Vagina (tissue), 2 donors: ENCODE measurements at regions not wholly inside any gene's neighbourhood (a gene's known extent, or its start where the extent isn't known, plus 50 kb on each side); places are given as distances from the start of the nearest gene placed in this dataset.

Experiments
- DNase-seq, 2 donors: peaks; one replicate each; pipeline ENCODE4 v3.0.0-alpha.2; 2017; ENCODE audit errors: extremely low spot score in 2 of 2
- H3K27ac ChIP-seq: fragments of 200-600 bp; sonication (generic); one replicate; pipeline ENCODE4 v1.5.1; 2019
- H3K27me3 ChIP-seq: fragments of 200-600 bp; sonication (generic); one replicate; pipeline ENCODE4 v1.5.1; 2019
- H3K36me3 ChIP-seq, 2 donors: fragments of 200-600 bp; sonication (generic); one replicate each; pipeline ENCODE4 v1.5.1; 2017 to 2019
- H3K4me1 ChIP-seq: fragments of 200-600 bp; sonication (generic); one replicate; pipeline ENCODE4 v1.5.1; 2019
- H3K4me3 ChIP-seq, 2 donors: fragments of 200-600 bp; sonication (generic); 1 replicate in 1 of 2; 2 replicates in 1 of 2; pipeline ENCODE4 v1.5.1; 2016 to 2019
- H3K9me3 ChIP-seq: fragments of 200-600 bp; sonication (generic); one replicate; pipeline ENCODE4 v1.5.1; 2019
- CTCF ChIP-seq, 3 experiments: fragments of 450-650 bp in 2 of 3; fragments of 200-600 bp in 1 of 3; sonication (generic) in 1 of 3; IDR thresholded peaks; one replicate each; pipeline ENCODE4 v1.5.1; 2017 to 2019; ENCODE audit warnings: antibody characterized with exemption in 3 of 3, mild to moderate bottlenecking in 2 of 3, moderate library complexity in 2 of 3
- POLR2A ChIP-seq, 2 donors: fragments of 450-650 bp; IDR thresholded peaks; one replicate each; pipeline ENCODE4 v1.6.1; 2017; ENCODE audit warnings: antibody characterized with exemption in 2 of 2, mild to moderate bottlenecking in 2 of 2, moderate library complexity in 2 of 2
- POLR2AphosphoS5 ChIP-seq, 2 donors: sonication (generic); formaldehyde crosslinking; IDR thresholded peaks; one replicate each; pipeline ENCODE4 v1.9.0; 2017; ENCODE audit warnings: antibody characterized with exemption in 2 of 2, mild to moderate bottlenecking in 2 of 2, low read depth in 1 of 2; ENCODE audit not compliant: insufficient read depth in 1 of 2
- intact Hi-C: fragments of 100-400 bp; cut with DNase I; formaldehyde crosslinking; loops from one replicate; pipeline ENCODE4 v1.15.1; 2023

GRCh38 chr5:165722401-165722800 is 2217.0 kb downstream of the MAT2B start:
- Histone ChIP-seq H3K9me3 (no peaks in the 10 kb centered on the region), H3K27me3 (no peaks in the 10 kb centered on the region), H3K4me3 (no peak overlapping the region), H3K4me1 (no peaks in the 10 kb centered on the region), H3K36me3 (no peaks in the 10 kb centered on the region), H3K27ac (no peak overlapping the region)
- no peak for DNase-seq
- intact Hi-C loops, result no loop called here
- TF ChIP-seq CTCF (IDR thresholded peaks at IDR 0.05) (no peak), POLR2A (IDR thresholded peaks at IDR 0.05) (no peak), POLR2AphosphoS5 (IDR thresholded peaks at IDR 0.05; ENCODE audit: insufficient read depth in 1 of 2, low read depth in 1 of 2) (no peak)

GRCh38 chr5:165723931-165724330 is 2218.5 kb downstream of the MAT2B start:
- intact Hi-C loops, result no loop called here
- TF ChIP-seq POLR2A (IDR thresholded peaks at IDR 0.05) (no peak), POLR2AphosphoS5 (IDR thresholded peaks at IDR 0.05; ENCODE audit: insufficient read depth in 1 of 2, low read depth in 1 of 2) (no peak), CTCF (IDR thresholded peaks at IDR 0.05) (no peak)
- Histone ChIP-seq H3K27me3 (no peaks in the 10 kb centered on the region), H3K9me3 (no peaks in the 10 kb centered on the region), H3K4me1 (no peaks in the 10 kb centered on the region), H3K4me3 (no peak overlapping the region), H3K36me3 (no peaks in the 10 kb centered on the region), H3K27ac (no peak overlapping the region)
- DNase-seq, result no peak

- H3K27ac ChIP-seq, result no peak overlapping the region
- intact Hi-C loops, result no loop called here
- TF ChIP-seq POLR2AphosphoS5 (IDR thresholded peaks at IDR 0.05; ENCODE audit: insufficient read depth in 1 of 2, low read depth in 1 of 2), result no peak
- TF ChIP-seq CTCF (IDR thresholded peaks at IDR 0.05), result no peak
- no peak for TF ChIP-seq POLR2A (IDR thresholded peaks at IDR 0.05)
Observed at GRCh38 chr5:165728425-165728824, 2223.0 kb downstream of the MAT2B start.

GRCh38 chr5:165735388-165735787 is 2230.0 kb downstream of the MAT2B start:
- Histone ChIP-seq H3K36me3 (no peaks in the 10 kb centered on the region), H3K27me3 (no peaks in the 10 kb centered on the region), H3K9me3 (no peaks in the 10 kb centered on the region), H3K4me3 (no peak overlapping the region), H3K4me1 (no peaks in the 10 kb centered on the region), H3K27ac (no peak overlapping the region)
- intact Hi-C loops, result no loop called here
- DNase-seq, result no peak
- TF ChIP-seq POLR2A (IDR thresholded peaks at IDR 0.05) (no peak), CTCF (IDR thresholded peaks at IDR 0.05) (no peak), POLR2AphosphoS5 (IDR thresholded peaks at IDR 0.05; ENCODE audit: insufficient read depth in 1 of 2, low read depth in 1 of 2) (no peak)

More at GRCh38 chr5:165728425-165728824, 2223.0 kb downstream of the MAT2B start:
- H3K36me3 ChIP-seq, result no peaks in the 10 kb centered on the region
- H3K4me1 ChIP-seq, result no peaks in the 10 kb centered on the region
- no peaks in the 10 kb centered on the region for H3K9me3 ChIP-seq
- no peak overlapping the region for H3K4me3 ChIP-seq
- no peaks in the 10 kb centered on the region for H3K27me3 ChIP-seq
- DNase-seq, result no peak

- H3K27ac ChIP-seq, result no peak overlapping the region
- no peak for TF ChIP-seq CTCF (IDR thresholded peaks at IDR 0.05)
- TF ChIP-seq POLR2A (IDR thresholded peaks at IDR 0.05), result no peak
- TF ChIP-seq POLR2AphosphoS5 (IDR thresholded peaks at IDR 0.05; ENCODE audit: insufficient read depth in 1 of 2, low read depth in 1 of 2), result no peak
- intact Hi-C loops, result no loop called here
- no peak for DNase-seq
- H3K36me3 ChIP-seq, result no peaks in the 10 kb centered on the region
- H3K4me1 ChIP-seq, result no peaks in the 10 kb centered on the region
- H3K27me3 ChIP-seq, result no peaks in the 10 kb centered on the region
- H3K4me3 ChIP-seq, result no peak overlapping the region
- H3K9me3 ChIP-seq, result no peaks in the 10 kb centered on the region
Observed at GRCh38 chr5:165739079-165739741, 2233.8 kb downstream of the MAT2B start.
